GM21529 (cell line): ENCODE measurements at regions not wholly inside any gene's neighbourhood (a gene's known extent, or its start where the extent isn't known, plus 50 kb on each side); places are given as distances from the start of the nearest gene placed in this dataset.
"Not testable (repeated sequence)": the region's sequence is repeated elsewhere in the genome, so short reads cannot be mapped to it uniquely, and the experiment has no call there.

Source experiments
- ATAC-seq: cut with Tn5 transposase; IDR thresholded peaks from one replicate; pipeline ENCODE4 v1.9.1; 2021; ENCODE audit not compliant: unreplicated experiment

- ATAC-seq, result no peak
These were observed 162.8 kb upstream of the SVIL start for GRCh38 chr10:29797616-29798015.

- no peak for ATAC-seq
These were observed 161.1 kb upstream of the SVIL start for GRCh38 chr10:29795850-29796249.

- no peak for ATAC-seq
These were observed 160.2 kb upstream of the SVIL start for GRCh38 chr10:29794776-29795611.

- no peak for ATAC-seq
These were observed 157.0 kb upstream of the SVIL start for GRCh38 chr10:29791773-29792172.

GRCh38 chr10:29790207-29790606 lies 155.4 kb upstream of the SVIL start:
- ATAC-seq, result no peak

- no peak for ATAC-seq
These were observed 153.3 kb upstream of the SVIL start for GRCh38 chr10:29788113-29788512.

- ATAC-seq, result no peak
These were observed 150.9 kb upstream of the SVIL start for GRCh38 chr10:29785701-29786100.

GRCh38 chr10:29784175-29784773 lies 149.5 kb upstream of the SVIL start:
- ATAC-seq, result no peak

- ATAC-seq, result no peak
These were observed 148.6 kb upstream of the SVIL start for GRCh38 chr10:29783201-29783947.

GRCh38 chr10:29780639-29781038 lies 145.9 kb upstream of the SVIL start:
- no peak for ATAC-seq

GRCh38 chr10:29780096-29780495 lies 145.3 kb upstream of the SVIL start:
- no peak for ATAC-seq

GRCh38 chr10:29776246-29776645 lies 141.5 kb upstream of the SVIL start:
- no peak for ATAC-seq

- ATAC-seq, result no peak
These were observed 139.7 kb upstream of the SVIL start for GRCh38 chr10:29774475-29774874.

- no peak for ATAC-seq
These were observed 138.9 kb upstream of the SVIL start for GRCh38 chr10:29773675-29774091.

- no peak for ATAC-seq
These were observed 137.6 kb upstream of the SVIL start for GRCh38 chr10:29772403-29772802.

GRCh38 chr10:29771376-29771775 lies 136.6 kb upstream of the SVIL start:
- no peak for ATAC-seq

GRCh38 chr10:29769277-29769676 lies 134.5 kb upstream of the SVIL start:
- ATAC-seq, result not testable (repeated sequence)

GRCh38 chr10:29767968-29768367 lies 133.2 kb upstream of the SVIL start:
- no peak for ATAC-seq

- ATAC-seq, result no peak
These were observed 132.0 kb upstream of the SVIL start for GRCh38 chr10:29766753-29767152.

GRCh38 chr10:29765330-29765729 lies 130.6 kb upstream of the SVIL start:
- no peak for ATAC-seq

GRCh38 chr10:29763396-29763795 lies 128.6 kb upstream of the SVIL start:
- no peak for ATAC-seq

GRCh38 chr10:29761916-29762315 lies 127.1 kb upstream of the SVIL start:
- ATAC-seq, result no peak
